ENCODE measurements at regions not wholly inside any gene's neighbourhood (a gene's known extent, or its start where the extent isn't known, plus 50 kb on each side); places are given as distances from the start of the nearest gene placed in this dataset.

GRCh38 chr11:121801781-121802180, 314.2 kb downstream of the BLID start:
- FAIRE-seq, result no peak
- DNase-seq (ENCODE audit: low spot score in 2 of 2), result no peak

- FAIRE-seq, result no peak
- DNase-seq (ENCODE audit: low spot score in 2 of 2), result no peak
These were observed 314.6 kb downstream of the BLID start for GRCh38 chr11:121801394-121801748.

- FAIRE-seq (no peak), DNase-seq (ENCODE audit: low spot score in 2 of 2) (no peak)
These were observed 315.2 kb downstream of the BLID start for GRCh38 chr11:121800731-121801393.

GRCh38 chr11:121800240-121800639, 315.8 kb downstream of the BLID start:
- FAIRE-seq (no peak), DNase-seq (ENCODE audit: low spot score in 2 of 2) (no peak)

- no peak for DNase-seq (ENCODE audit: low spot score in 2 of 2)
- no peak for FAIRE-seq
These were observed 318.5 kb downstream of the BLID start for GRCh38 chr11:121797496-121797895.

GRCh38 chr11:121795174-121795573, 320.8 kb downstream of the BLID start:
- FAIRE-seq (no peak), DNase-seq (ENCODE audit: low spot score in 2 of 2) (no peak)

- FAIRE-seq (no peak), DNase-seq (ENCODE audit: low spot score in 2 of 2) (no peak)
These were observed 321.3 kb downstream of the BLID start for GRCh38 chr11:121794671-121795141.

GRCh38 chr11:121793916-121794315, 322.1 kb downstream of the BLID start:
- no peak for DNase-seq (ENCODE audit: low spot score in 2 of 2)

GRCh38 chr11:121793291-121793690, 322.7 kb downstream of the BLID start:
- DNase-seq (ENCODE audit: low spot score in 2 of 2), result no peak
- FAIRE-seq, result no peak

More at GRCh38 chr11:121793916-121794315, 322.1 kb downstream of the BLID start:
- no peak for FAIRE-seq

GRCh38 chr11:121792185-121792584, 323.8 kb downstream of the BLID start:
- FAIRE-seq, result no peak
- no peak for DNase-seq (ENCODE audit: low spot score in 2 of 2)

GRCh38 chr11:121790430-121790829, 325.6 kb downstream of the BLID start:
- FAIRE-seq (no peak), DNase-seq (ENCODE audit: low spot score in 2 of 2) (no peak)

GRCh38 chr11:121780971-121781370, 328.2 kb upstream of the SORL1-AS1 start:
- FAIRE-seq (no peak), DNase-seq (ENCODE audit: low spot score in 2 of 2) (no peak)

GRCh38 chr11:121777056-121777455, 324.3 kb upstream of the SORL1-AS1 start:
- no peak for DNase-seq (ENCODE audit: low spot score in 2 of 2)
- no peak for FAIRE-seq

- DNase-seq (ENCODE audit: low spot score in 2 of 2) (no peak), FAIRE-seq (no peak)
These were observed 322.5 kb upstream of the SORL1-AS1 start for GRCh38 chr11:121775276-121775675.

- FAIRE-seq (no peak), DNase-seq (ENCODE audit: low spot score in 2 of 2) (no peak)
These were observed 320.3 kb upstream of the SORL1-AS1 start for GRCh38 chr11:121773076-121773475.

GRCh38 chr11:121770939-121771595, 318.3 kb upstream of the SORL1-AS1 start:
- DNase-seq (ENCODE audit: low spot score in 2 of 2), result no peak
- no peak for FAIRE-seq

- DNase-seq (ENCODE audit: low spot score in 2 of 2), result no peak
- FAIRE-seq, result no peak
These were observed 316.4 kb upstream of the SORL1-AS1 start for GRCh38 chr11:121769191-121769590.

- DNase-seq (ENCODE audit: low spot score in 2 of 2), result no peak
- no peak for FAIRE-seq
These were observed 314.7 kb upstream of the SORL1-AS1 start for GRCh38 chr11:121767433-121767832.

- DNase-seq (ENCODE audit: low spot score in 2 of 2), result no peak
These were observed 314.2 kb upstream of the SORL1-AS1 start for GRCh38 chr11:121766991-121767390.

GRCh38 chr11:121766166-121766565, 313.4 kb upstream of the SORL1-AS1 start:
- no peak for FAIRE-seq
- no peak for DNase-seq (ENCODE audit: low spot score in 2 of 2)

More at GRCh38 chr11:121766991-121767390, 314.2 kb upstream of the SORL1-AS1 start:
- no peak for FAIRE-seq

GRCh38 chr11:121763526-121763925, 310.8 kb upstream of the SORL1-AS1 start:
- FAIRE-seq (no peak), DNase-seq (ENCODE audit: low spot score in 2 of 2) (no peak)

- FAIRE-seq (no peak), DNase-seq (ENCODE audit: low spot score in 2 of 2) (no peak)
These were observed 310.1 kb upstream of the SORL1-AS1 start for GRCh38 chr11:121762820-121763219.

Measured in frontal cortex (tissue), 3 donors.